HG03064 (cell line): ENCODE measurements at regions not wholly inside any gene's neighbourhood (a gene's known extent, or its start where the extent isn't known, plus 50 kb on each side); places are given as distances from the start of the nearest gene placed in this dataset.
A peak's percentile ranks its signal among the peaks of the same experiment; 100 is the strongest.

Source experiments
- ATAC-seq: cut with Tn5 transposase; IDR thresholded peaks from one replicate; pipeline ENCODE4 v1.9.1; 2021; ENCODE audit warnings: low read depth; ENCODE audit not compliant: unreplicated experiment

GRCh38 chr2:221850076-221850475 lies 278.0 kb upstream of the EPHA4 start:
- no peak for ATAC-seq

GRCh38 chr2:221848286-221848685 lies 276.2 kb upstream of the EPHA4 start:
- no peak for ATAC-seq

GRCh38 chr2:221845021-221845365 lies 272.9 kb upstream of the EPHA4 start:
- ATAC-seq = no peak

- peak; percentile 86 for ATAC-seq
Observed at GRCh38 chr2:221844212-221845020, 272.3 kb upstream of the EPHA4 start.

- no peak for ATAC-seq
Observed at GRCh38 chr2:221836095-221836494, 264.0 kb upstream of the EPHA4 start.

GRCh38 chr2:221833966-221834365 lies 261.9 kb upstream of the EPHA4 start:
- ATAC-seq = no peak

- no peak for ATAC-seq
Observed at GRCh38 chr2:221831051-221831450, 258.9 kb upstream of the EPHA4 start.

GRCh38 chr2:221822416-221822815 lies 250.3 kb upstream of the EPHA4 start:
- no peak for ATAC-seq

- ATAC-seq = no peak
Observed at GRCh38 chr2:221818616-221819320, 246.7 kb upstream of the EPHA4 start.

- no peak for ATAC-seq
Observed at GRCh38 chr2:221817878-221818277, 245.8 kb upstream of the EPHA4 start.

GRCh38 chr2:221817052-221817451 lies 244.9 kb upstream of the EPHA4 start:
- no peak for ATAC-seq

GRCh38 chr2:221816566-221816965 lies 244.5 kb upstream of the EPHA4 start:
- ATAC-seq = no peak

GRCh38 chr2:221810650-221811049 lies 238.5 kb upstream of the EPHA4 start:
- ATAC-seq = no peak

- ATAC-seq = no peak
Observed at GRCh38 chr2:221810245-221810644, 238.1 kb upstream of the EPHA4 start.

GRCh38 chr2:221808488-221808887 lies 236.4 kb upstream of the EPHA4 start:
- ATAC-seq = no peak

- ATAC-seq = no peak
Observed at GRCh38 chr2:221807706-221808105, 235.6 kb upstream of the EPHA4 start.

- ATAC-seq = no peak
Observed at GRCh38 chr2:221802089-221802488, 230.0 kb upstream of the EPHA4 start.

GRCh38 chr2:221792971-221793521 lies 220.9 kb upstream of the EPHA4 start:
- no peak for ATAC-seq

- no peak for ATAC-seq
Observed at GRCh38 chr2:221791844-221792243, 219.7 kb upstream of the EPHA4 start.

- ATAC-seq = no peak
Observed at GRCh38 chr2:221787561-221787960, 215.5 kb upstream of the EPHA4 start.

- ATAC-seq = no peak
Observed at GRCh38 chr2:221786297-221786926, 214.3 kb upstream of the EPHA4 start.
